ENCODE measurements at regions not wholly inside any gene's neighbourhood (a gene's known extent, or its start where the extent isn't known, plus 50 kb on each side); places are given as distances from the start of the nearest gene placed in this dataset.

GRCh38 chr1:55801481-55801880 lies 586.3 kb upstream of the USP24 start:
- no peak for TF ChIP-seq RAD21 (IDR thresholded peaks at IDR 0.05; ENCODE audit: low read depth)
- TF ChIP-seq YY1 (IDR thresholded peaks at IDR 0.05; ENCODE audit: low read depth), result no peak
- no peak for TF ChIP-seq TAF1 (IDR thresholded peaks at IDR 0.05; ENCODE audit: low read depth)
- no peak for TF ChIP-seq MAX (IDR thresholded peaks at IDR 0.05)
- no peak for TF ChIP-seq REST (IDR thresholded peaks at IDR 0.05; ENCODE audit: low read depth)
- TF ChIP-seq ZBTB7A (IDR thresholded peaks at IDR 0.05; ENCODE audit: low read depth), result no peak
- TF ChIP-seq TCF12 (IDR thresholded peaks at IDR 0.05; ENCODE audit: low read depth), result no peak
- TF ChIP-seq CEBPB (IDR thresholded peaks at IDR 0.05), result no peak
- TF ChIP-seq EGR1 (IDR thresholded peaks at IDR 0.05), result no peak
- no peak for TF ChIP-seq NFIC (IDR thresholded peaks at IDR 0.05)
- no peak for TF ChIP-seq EP300 (IDR thresholded peaks at IDR 0.05; ENCODE audit: borderline replicate concordance)
- TF ChIP-seq CREB1 (IDR thresholded peaks at IDR 0.05; ENCODE audit: low read depth), result no peak
- no peak for TF ChIP-seq TEAD4 (IDR thresholded peaks at IDR 0.05)
